Tibial artery (tissue), 4 donors: ENCODE measurements at regions not wholly inside any gene's neighbourhood (a gene's known extent, or its start where the extent isn't known, plus 50 kb on each side); places are given as distances from the start of the nearest gene placed in this dataset.

ENCODE experiments used
- DNase-seq, 2 donors: peaks; one replicate each; pipeline ENCODE4 v3.0.0-alpha.2; 2019
- H3K27ac ChIP-seq, 2 donors: fragments of 200-600 bp; sonication (generic) in 1 of 2; 1 replicate in 1 of 2; 2 replicates in 1 of 2; pipeline ENCODE4 v1.5.1; 2018 to 2019; ENCODE audit warnings: mild to moderate bottlenecking in 1 of 2
- H3K27me3 ChIP-seq, 2 donors: fragments of 200-600 bp; sonication (generic) in 1 of 2; one replicate each; pipeline versions ENCODE4 v1.5.1 to v1.6.0; 2016 to 2019
- H3K36me3 ChIP-seq, 3 donors: fragments of 200-600 bp; sonication (generic) in 2 of 3; one replicate each; pipeline ENCODE4 v1.5.1; 2016 to 2019; ENCODE audit warnings: mild to moderate bottlenecking in 2 of 3
- H3K4me1 ChIP-seq, 4 donors: fragments of 200-600 bp; sonication (generic) in 2 of 4; 1 replicate in 3 of 4; 2 replicates in 1 of 4; pipeline ENCODE4 v1.5.1; 2016 to 2019
- H3K4me3 ChIP-seq, 2 donors: fragments of 200-600 bp; sonication (generic) in 1 of 2; 1 replicate in 1 of 2; 2 replicates in 1 of 2; pipeline ENCODE4 v1.5.1; 2018 to 2019; ENCODE audit warnings: mild to moderate bottlenecking in 2 of 2
- H3K9me3 ChIP-seq, 3 donors: fragments of 200-600 bp; sonication (generic) in 1 of 3; one replicate each; pipeline ENCODE4 v1.5.1; 2016 to 2019
- CTCF ChIP-seq, 2 experiments: fragments of 200-600 bp in 1 of 2; fragments of 450-650 bp in 1 of 2; IDR thresholded peaks; one replicate each; pipeline ENCODE4 v1.5.1; 2017 to 2019; ENCODE audit warnings: antibody characterized with exemption in 2 of 2, mild to moderate bottlenecking in 1 of 2, moderate library complexity in 1 of 2
- intact Hi-C: fragments of 100-400 bp; cut with DNase I; formaldehyde crosslinking; loops from one replicate; pipeline ENCODE4 v1.15.0; 2023; ENCODE audit warnings: low total_unique reads

- Histone ChIP-seq H3K9me3 (peaks cover 0 to 3% (median 0%) of the 10 kb centered on the region in 3 donors), H3K4me3 (no peak overlapping the region), H3K27me3 (no peaks in the 10 kb centered on the region), H3K36me3 (no peaks in the 10 kb centered on the region), H3K27ac (no peak overlapping the region), H3K4me1 (peaks cover 0 to 9% (median 6%) of the 10 kb centered on the region in 4 donors)
- intact Hi-C loops, result no loop called here
- TF ChIP-seq CTCF (IDR thresholded peaks at IDR 0.05), result no peak
- DNase-seq, result no peak
Observed at GRCh38 chr1:222079566-222079965, 337.7 kb upstream of the DUSP10 start.

DNA sequence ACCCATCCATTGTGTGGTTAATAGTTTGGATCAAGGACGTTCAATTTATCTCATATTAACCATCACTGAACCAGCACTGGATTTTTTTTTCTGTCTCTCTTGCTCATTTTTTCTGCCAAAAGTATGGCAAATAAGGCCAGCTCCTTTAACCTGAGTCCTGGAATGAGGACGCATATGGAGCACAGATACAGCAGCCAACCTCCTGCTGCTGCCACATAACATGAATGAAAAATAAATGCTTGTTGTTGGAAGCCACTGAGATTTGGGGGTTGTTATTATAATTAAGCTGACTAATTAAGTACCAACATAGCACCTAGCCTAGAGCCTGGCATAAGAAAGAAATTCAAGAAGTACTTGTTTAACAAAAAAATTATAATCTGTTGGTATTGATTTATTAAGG is 335.3 kb upstream of the DUSP10 start:
- no peak overlapping the region for H3K27ac ChIP-seq
- no peaks in the 10 kb centered on the region for H3K9me3 ChIP-seq
- no peak for TF ChIP-seq CTCF (IDR thresholded peaks at IDR 0.05)
- H3K27me3 ChIP-seq, result no peaks in the 10 kb centered on the region
- no peak for DNase-seq
- no peaks in the 10 kb centered on the region for H3K36me3 ChIP-seq
- intact Hi-C loops, result no loop called here
- peaks cover 0 to 9% (median 6%) of the 10 kb centered on the region in 4 donors for H3K4me1 ChIP-seq
- H3K4me3 ChIP-seq, result no peak overlapping the region

DNA sequence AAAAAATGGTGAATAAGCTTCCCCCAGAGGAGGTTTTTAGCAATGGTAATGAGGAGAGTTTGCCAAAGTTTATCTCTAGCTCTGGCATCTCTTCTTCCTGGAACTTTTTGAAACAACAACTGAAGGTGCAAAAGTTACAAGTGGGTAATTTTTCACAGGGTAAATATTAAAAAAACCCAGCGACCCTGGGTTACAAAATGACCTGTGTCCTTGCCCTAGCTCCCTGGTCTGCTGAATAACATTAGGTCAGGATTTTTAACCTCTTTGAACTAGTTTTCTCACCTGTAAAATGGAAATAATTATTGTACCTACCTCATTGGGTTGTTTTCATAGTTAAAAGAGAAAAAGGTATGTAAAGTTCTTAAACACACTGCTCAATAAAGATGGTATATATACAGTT is 332.4 kb upstream of the DUSP10 start:
- H3K4me1 ChIP-seq, result peaks cover 0 to 9% (median 4%) of the 10 kb centered on the region in 4 donors
- H3K4me3 ChIP-seq, result no peak overlapping the region
- TF ChIP-seq CTCF (IDR thresholded peaks at IDR 0.05), result no peak
- no peak for DNase-seq
- intact Hi-C loops, result no loop called here
- no peaks in the 10 kb centered on the region for H3K27me3 ChIP-seq
- H3K27ac ChIP-seq, result no peak overlapping the region
- no peaks in the 10 kb centered on the region for H3K36me3 ChIP-seq
- no peaks in the 10 kb centered on the region for H3K9me3 ChIP-seq

DNA sequence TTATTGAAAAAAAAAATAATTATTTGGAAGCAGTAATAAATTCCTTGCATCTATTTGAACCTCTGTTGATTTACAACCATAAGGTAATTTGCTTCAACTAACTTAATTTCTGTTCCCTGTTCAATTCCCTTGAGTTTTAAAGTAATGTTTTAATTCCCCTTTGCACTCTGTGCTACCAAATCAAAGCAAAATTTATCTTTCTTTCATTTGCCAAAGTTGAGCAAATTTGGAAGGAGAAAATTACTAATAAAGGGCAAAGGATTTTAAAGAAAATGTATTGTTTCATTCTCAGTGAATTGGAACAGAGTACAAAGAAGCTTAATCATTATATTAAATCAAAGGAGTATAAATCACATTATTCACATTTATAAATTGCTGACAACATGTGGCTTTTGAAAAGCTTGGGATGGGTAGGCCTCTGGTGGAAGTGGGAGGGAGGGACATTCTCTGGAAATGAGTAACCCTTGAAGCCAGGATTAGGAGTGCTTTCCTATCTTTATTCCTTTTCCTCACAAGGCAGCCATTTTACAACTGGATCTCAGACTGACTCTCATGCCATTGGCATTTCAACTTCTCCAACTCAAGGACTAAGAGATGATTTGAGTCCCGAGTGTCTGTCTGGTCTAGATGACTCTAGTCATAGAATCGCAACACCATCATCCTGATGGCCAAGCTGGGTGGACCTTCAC is 331.6 kb upstream of the DUSP10 start:
- Histone ChIP-seq H3K36me3 (no peaks in the 10 kb centered on the region), H3K4me3 (no peak overlapping the region), H3K9me3 (no peaks in the 10 kb centered on the region), H3K27me3 (no peaks in the 10 kb centered on the region), H3K4me1 (peaks cover 0 to 3% (median 0%) of the 10 kb centered on the region in 4 donors), H3K27ac (no peak overlapping the region)
- intact Hi-C loops, result no loop called here
- no peak for TF ChIP-seq CTCF (IDR thresholded peaks at IDR 0.05)
- no peak for DNase-seq

- H3K27me3 ChIP-seq, result no peaks in the 10 kb centered on the region
- H3K9me3 ChIP-seq, result no peaks in the 10 kb centered on the region
- H3K4me1 ChIP-seq, result no peaks in the 10 kb centered on the region
- H3K36me3 ChIP-seq, result no peaks in the 10 kb centered on the region
- TF ChIP-seq CTCF (IDR thresholded peaks at IDR 0.05), result no peak
- H3K27ac ChIP-seq, result no peak overlapping the region
- intact Hi-C loops, result no loop called here
- no peak overlapping the region for H3K4me3 ChIP-seq
- no peak for DNase-seq
Observed at GRCh38 chr1:222071387-222071786, 329.5 kb upstream of the DUSP10 start.

DNA sequence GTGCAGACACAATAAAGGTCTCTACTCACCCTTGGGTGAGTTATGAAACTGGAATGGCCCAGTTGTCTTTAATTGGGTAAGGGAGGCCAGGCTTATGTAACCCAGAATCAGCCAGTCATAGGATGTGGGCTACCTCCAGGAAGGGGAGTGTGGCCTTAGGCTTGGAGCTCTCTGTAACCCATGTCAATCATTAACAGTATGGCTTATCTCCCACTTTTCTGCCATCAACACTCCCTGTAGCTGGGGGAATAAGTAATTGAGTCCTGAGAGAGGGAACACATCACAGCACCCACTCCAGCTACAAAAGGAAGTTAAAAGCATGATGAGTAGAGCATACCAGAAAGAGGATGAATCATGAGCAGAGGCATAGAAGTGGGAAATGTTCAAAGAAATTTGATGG is 327.0 kb upstream of the DUSP10 start:
- intact Hi-C loops, result no loop called here
- no peaks in the 10 kb centered on the region for H3K27me3 ChIP-seq

More for the DNA sequence above, 327.0 kb upstream of the DUSP10 start:
- peaks cover 0 to 15% (median 0%) of the 10 kb centered on the region in 3 donors for H3K9me3 ChIP-seq
- H3K36me3 ChIP-seq, result no peaks in the 10 kb centered on the region
- no peaks in the 10 kb centered on the region for H3K4me1 ChIP-seq
- H3K27ac ChIP-seq, result no peak overlapping the region
- no peak for DNase-seq
- H3K4me3 ChIP-seq, result no peak overlapping the region
- TF ChIP-seq CTCF (IDR thresholded peaks at IDR 0.05), result no peak
